VCaP (cell line): ENCODE measurements at regions not wholly inside any gene's neighbourhood (a gene's known extent, or its start where the extent isn't known, plus 50 kb on each side); places are given as distances from the start of the nearest gene placed in this dataset.

Experiments
- H3K27ac ChIP-seq: fragments of 450-650 bp; 2 replicates; pipeline ENCODE4 v1.5.1; 2017
- CTCF ChIP-seq: fragments of 450-650 bp; conservative IDR thresholded peaks from 2 replicates; pipeline ENCODE4 v1.5.1; 2017; ENCODE audit warnings: mild to moderate bottlenecking, moderate library complexity

GRCh38 chr2:149924028-149924427, 336.5 kb upstream of the MMADHC start:
- H3K27ac ChIP-seq: no peak overlapping the region
- TF ChIP-seq CTCF: no peak

DNA sequence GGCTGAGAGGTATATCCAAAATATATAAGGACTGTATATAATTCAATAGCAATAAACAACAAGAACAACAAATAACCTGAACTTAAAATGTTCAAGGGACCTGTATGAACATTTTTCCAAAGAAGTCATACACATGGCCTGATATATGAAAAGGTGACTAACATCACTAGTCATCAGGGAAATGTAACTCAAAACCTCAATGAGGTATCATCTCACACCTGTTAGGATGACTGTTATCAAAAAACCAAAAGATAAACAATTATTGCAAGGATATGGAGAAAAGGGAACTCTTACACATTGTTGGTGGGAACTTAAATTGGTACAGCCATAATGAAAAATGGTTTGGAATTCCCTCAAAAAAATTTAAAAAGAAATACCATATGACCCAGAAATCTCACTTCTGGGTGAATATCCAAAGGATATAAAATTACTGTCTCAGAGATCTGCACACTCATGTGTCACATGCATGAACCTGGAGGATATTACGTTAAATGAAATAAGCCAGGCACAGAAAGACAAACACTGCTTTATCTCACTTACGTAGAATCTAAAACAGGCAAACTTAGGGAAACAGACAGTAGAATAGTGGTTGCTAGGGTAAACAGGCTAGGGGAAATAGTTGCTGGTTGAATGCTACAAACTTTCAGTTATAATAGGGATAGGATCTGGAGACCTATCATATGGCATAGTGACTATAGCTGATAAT, 334.5 kb upstream of the MMADHC start:
- no peak for TF ChIP-seq CTCF
- no peak overlapping the region for H3K27ac ChIP-seq

GRCh38 chr2:149920389-149920788, 332.8 kb upstream of the MMADHC start:
- H3K27ac ChIP-seq: no peak overlapping the region
- no peak for TF ChIP-seq CTCF

GRCh38 chr2:149915151-149915550, 327.6 kb upstream of the MMADHC start:
- no peak for TF ChIP-seq CTCF
- H3K27ac ChIP-seq: peak overlapping the region; percentile 49

DNA sequence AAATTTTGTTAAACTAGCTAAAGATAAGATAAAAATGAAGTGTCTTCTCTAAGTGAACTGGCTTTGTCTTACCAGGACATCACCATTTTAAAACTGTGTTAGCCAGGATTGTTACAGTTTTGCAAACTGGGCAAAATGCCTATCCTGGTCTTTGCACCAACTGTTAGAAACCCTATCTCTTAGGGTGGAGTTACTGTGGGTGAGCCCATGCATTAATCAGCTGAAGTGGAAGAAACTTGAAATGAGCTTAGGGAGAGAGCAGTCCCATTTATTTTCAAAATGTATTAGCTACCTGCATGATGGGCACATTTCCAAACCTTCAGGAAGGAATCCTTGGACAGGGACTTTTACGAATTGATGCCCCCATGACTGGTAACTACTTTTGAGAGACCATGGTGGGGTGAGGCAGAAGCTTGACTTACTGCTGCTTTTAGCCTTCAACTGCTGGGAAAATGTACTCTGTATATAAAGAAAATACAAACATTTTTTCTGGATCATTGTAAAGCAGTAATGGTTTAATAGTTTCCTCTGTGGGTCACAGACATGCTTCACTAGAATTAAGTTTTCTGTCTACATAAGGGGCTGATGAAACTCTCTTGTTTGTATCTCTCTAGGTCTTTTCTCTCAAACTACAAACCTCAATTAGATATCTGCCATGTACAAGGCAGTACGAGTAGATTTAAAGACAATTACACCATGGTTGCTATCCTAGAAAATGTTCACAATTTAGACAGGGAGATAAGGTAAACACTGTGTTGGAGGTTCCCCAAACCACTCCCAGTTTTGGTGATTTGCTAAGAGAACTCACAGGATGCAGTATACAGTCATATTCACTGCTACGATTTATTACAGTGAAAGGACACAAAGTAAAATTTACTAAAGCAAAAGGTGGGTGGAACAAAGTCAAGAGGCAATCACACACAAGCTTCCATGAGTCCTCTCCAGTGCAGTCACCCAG, 321.4 kb upstream of the MMADHC start:
- no peak for TF ChIP-seq CTCF
- peak overlapping the region; percentile 80 for H3K27ac ChIP-seq

DNA sequence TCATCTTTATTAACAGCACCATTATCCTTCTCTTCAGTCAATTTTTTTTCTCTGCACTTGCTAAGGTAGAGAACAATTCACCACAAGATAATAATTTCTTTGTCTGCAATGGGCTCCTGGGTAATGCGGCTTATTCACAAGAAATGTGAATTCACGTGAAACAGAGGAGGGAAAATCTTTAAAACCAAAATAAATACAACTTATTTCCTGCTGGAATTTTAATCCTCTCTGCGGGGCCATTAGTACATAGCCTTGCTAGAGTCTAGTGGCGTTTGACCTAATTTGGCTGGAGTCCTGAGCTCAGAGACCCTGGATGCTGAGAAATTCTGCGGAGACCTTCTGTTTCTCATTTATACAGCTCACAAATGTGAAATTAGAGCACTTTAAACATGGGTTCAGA, 319.3 kb upstream of the MMADHC start:
- H3K27ac ChIP-seq: no peak overlapping the region
- no peak for TF ChIP-seq CTCF

GRCh38 chr2:149904352-149905175, 317.0 kb upstream of the MMADHC start:
- no peak; the same call in 1 of the 2 replicates for TF ChIP-seq CTCF
- no peak overlapping the region for H3K27ac ChIP-seq
